Ectodermal cell (in vitro differentiated cells): ENCODE measurements at regions not wholly inside any gene's neighbourhood (a gene's known extent, or its start where the extent isn't known, plus 50 kb on each side); places are given as distances from the start of the nearest gene placed in this dataset.

Experiments used
- H3K27ac ChIP-seq: 2 replicates; pipeline ENCODE4 v1.7.0; 2013; ENCODE audit warnings: mild to moderate bottlenecking, low read depth, low read length; ENCODE audit not compliant: insufficient read depth, poor library complexity, severe bottlenecking
- H3K27me3 ChIP-seq: 2 replicates; pipeline ENCODE4 v1.7.0; 2013; ENCODE audit warnings: mild to moderate bottlenecking, low read length; ENCODE audit not compliant: insufficient read depth, control insufficient read depth, poor library complexity, severe bottlenecking
- H3K36me3 ChIP-seq: one replicate; pipeline ENCODE4 v1.7.0; 2013; ENCODE audit warnings: low read length; ENCODE audit not compliant: control insufficient read depth, insufficient read depth
- H3K4me1 ChIP-seq: one replicate; pipeline ENCODE4 v1.7.0; 2013; ENCODE audit warnings: low read length; ENCODE audit not compliant: control insufficient read depth, insufficient read depth
- H3K4me3 ChIP-seq: 2 replicates; pipeline ENCODE4 v1.7.0; 2013; ENCODE audit warnings: low read depth, low read length, control low read depth; ENCODE audit not compliant: insufficient read depth
- H3K9me3 ChIP-seq: 2 replicates; pipeline ENCODE4 v1.7.0; 2013; ENCODE audit warnings: mild to moderate bottlenecking, low read length, moderate library complexity; ENCODE audit not compliant: control insufficient read depth
- WGBS, 2 experiments: methylation state at CpG; one replicate each; pipeline ENCODE4 v1.1.7; 2013; ENCODE audit warnings: missing lambda C conversion rate in 2 of 2; 5-methylcytosine and 5-hydroxymethylcytosine counted together

DNA sequence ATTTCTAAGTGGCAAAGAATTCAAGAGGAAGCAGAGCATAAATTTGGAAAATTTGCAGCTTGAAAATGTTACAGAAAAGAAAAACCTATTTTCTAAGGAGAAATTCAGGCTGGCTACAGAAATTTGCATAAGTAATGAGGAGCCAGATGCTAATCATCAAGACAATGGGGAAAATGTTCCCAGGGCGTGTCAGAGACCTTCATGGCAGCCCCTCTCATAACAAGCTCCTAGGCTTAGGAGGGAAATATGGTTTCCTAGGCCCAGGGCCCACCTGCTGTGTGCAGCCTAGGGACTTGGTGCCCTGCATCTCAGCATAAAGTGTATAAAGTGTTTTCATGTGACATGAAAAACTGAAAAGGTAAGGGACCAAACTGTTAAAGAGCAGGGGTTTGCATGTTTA, 1796.3 kb upstream of the FLRT2 start:
- Histone ChIP-seq H3K27ac (no peak overlapping the region), H3K27me3 (no peaks in the 10 kb centered on the region), H3K4me3 (no peak overlapping the region), H3K4me1 (no peaks in the 10 kb centered on the region), H3K36me3 (no peaks in the 10 kb centered on the region), H3K9me3 (no peaks in the 10 kb centered on the region)
- WGBS, 2 experiments, result 79 to 86% methylated on average over 1 of the region's 1 CpG

DNA sequence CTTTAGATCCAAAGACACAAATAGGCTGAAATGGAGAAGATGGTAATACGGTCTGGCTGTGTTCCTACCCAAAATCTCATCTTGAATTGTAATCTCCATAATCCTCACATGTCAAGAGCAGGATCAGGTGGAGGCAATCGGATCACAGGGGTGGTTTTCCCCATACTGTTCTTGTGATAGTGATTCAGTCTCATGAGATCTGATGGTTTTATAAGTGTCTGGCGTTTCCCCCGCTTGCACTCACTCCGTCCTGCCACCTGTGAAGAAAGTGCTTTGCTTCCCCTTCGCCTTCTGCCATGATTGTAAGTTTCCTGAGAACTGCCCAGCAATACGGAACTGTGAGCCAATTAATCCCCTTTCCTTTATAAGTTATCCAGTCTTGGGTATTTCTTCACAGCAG, 1795.5 kb upstream of the FLRT2 start:
- Histone ChIP-seq H3K27ac (no peak overlapping the region), H3K27me3 (no peaks in the 10 kb centered on the region), H3K9me3 (no peaks in the 10 kb centered on the region), H3K4me1 (no peaks in the 10 kb centered on the region), H3K4me3 (no peak overlapping the region), H3K36me3 (no peaks in the 10 kb centered on the region)
- 91 to 93% methylated on average over 6 to 7 of the region's 7 CpGs for WGBS, 2 experiments

DNA sequence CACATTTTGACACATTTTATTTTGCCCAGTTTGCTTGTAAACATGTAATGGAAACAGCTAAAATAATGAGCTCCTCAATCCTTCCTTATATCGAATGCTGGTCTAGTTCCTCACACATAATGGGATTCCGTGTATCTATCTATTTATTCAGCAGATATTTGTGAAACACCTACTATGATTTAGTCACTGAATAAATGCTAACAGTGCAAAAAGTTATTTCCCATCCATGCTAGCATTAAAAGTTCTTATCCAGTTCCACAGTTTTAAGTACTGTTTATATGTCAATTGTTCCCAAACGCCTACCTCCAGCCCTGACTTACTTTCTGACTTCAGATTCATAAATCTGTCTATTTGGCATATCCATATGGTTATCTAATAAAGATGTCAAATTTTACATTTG, 1788.7 kb upstream of the FLRT2 start:
- H3K36me3 ChIP-seq, result no peaks in the 10 kb centered on the region
- H3K27me3 ChIP-seq, result no peaks in the 10 kb centered on the region
- H3K9me3 ChIP-seq, result no peaks in the 10 kb centered on the region
- no peak overlapping the region for H3K4me3 ChIP-seq
- H3K27ac ChIP-seq, result no peak overlapping the region
- 98 to 100% methylated on average over 1 to 3 of the region's 3 CpGs for WGBS, 2 experiments
- no peaks in the 10 kb centered on the region for H3K4me1 ChIP-seq

DNA sequence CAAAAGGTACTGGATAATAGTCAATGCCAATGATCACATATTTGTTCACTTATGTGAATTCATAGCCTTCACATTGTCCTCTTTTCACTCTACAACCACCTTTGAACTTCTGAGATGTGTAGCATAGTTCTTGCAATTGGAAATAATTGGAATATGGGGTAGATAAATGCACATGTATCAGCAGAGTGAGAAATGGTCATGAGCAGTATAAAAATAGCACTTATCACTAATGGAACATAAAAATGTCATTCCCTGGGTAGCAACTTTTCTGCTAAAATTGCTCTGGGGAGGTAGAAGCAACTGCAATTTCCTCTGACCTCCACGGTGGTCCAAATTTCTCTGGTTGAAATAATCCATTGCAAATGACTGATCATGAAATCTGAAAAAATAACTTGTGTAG, 1785.7 kb upstream of the FLRT2 start:
- H3K36me3 ChIP-seq, result no peaks in the 10 kb centered on the region
- 88 to 90% methylated on average over 1 of the region's 1 CpG for WGBS, 2 experiments
- no peaks in the 10 kb centered on the region for H3K9me3 ChIP-seq
- no peak overlapping the region for H3K27ac ChIP-seq
- no peak overlapping the region for H3K4me3 ChIP-seq
- H3K27me3 ChIP-seq, result no peaks in the 10 kb centered on the region
- no peaks in the 10 kb centered on the region for H3K4me1 ChIP-seq

DNA sequence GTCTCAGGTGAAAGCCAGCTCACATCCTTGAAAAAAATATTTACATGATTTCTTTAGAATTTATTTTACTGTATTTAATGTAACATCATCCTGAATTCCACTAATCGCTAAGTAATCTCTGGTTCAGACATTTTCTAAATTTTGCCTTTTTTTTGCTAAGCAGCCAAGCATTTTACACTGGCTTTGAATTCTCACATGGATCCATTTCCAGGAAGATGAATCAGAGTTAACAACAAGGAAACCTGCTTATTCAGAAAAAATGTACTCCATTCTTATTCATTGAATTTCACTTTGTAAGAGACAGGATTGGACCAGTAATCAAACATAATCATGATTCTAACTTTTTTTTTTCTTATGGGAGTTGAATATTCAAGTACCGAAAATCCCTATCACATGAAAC, 1785.1 kb upstream of the FLRT2 start:
- H3K4me1 ChIP-seq, result no peaks in the 10 kb centered on the region
- H3K36me3 ChIP-seq, result no peaks in the 10 kb centered on the region
- no peak overlapping the region for H3K27ac ChIP-seq
- 86 to 95% methylated on average over 1 to 2 of the region's 2 CpGs for WGBS, 2 experiments
- no peak overlapping the region for H3K4me3 ChIP-seq
- H3K9me3 ChIP-seq, result no peaks in the 10 kb centered on the region
- no peaks in the 10 kb centered on the region for H3K27me3 ChIP-seq

DNA sequence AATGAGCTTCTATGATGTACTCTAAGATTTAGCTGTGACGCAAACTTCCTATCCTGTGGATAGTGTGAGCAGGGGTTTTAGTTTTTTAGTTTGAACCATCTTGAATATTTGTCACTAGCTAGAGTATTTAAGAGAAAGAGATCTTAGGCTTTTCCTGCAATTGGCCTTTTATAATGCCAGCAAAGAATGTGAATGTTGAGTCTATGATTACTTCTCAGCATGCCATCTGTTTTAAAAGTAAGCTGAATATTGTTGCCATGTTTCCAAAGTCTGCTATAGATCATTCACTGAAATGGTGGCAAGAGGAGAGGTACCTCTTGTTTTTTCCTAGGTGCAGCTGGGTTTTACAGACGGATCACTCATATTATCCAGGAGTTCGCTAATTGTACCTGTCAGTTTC, 1783.6 kb upstream of the FLRT2 start:
- no peaks in the 10 kb centered on the region for H3K36me3 ChIP-seq
- no peaks in the 10 kb centered on the region for H3K27me3 ChIP-seq
- no peak overlapping the region for H3K27ac ChIP-seq
- no peaks in the 10 kb centered on the region for H3K9me3 ChIP-seq
- 90 to 100% methylated on average over 1 to 3 of the region's 3 CpGs for WGBS, 2 experiments
- no peaks in the 10 kb centered on the region for H3K4me1 ChIP-seq
- H3K4me3 ChIP-seq, result no peak overlapping the region

DNA sequence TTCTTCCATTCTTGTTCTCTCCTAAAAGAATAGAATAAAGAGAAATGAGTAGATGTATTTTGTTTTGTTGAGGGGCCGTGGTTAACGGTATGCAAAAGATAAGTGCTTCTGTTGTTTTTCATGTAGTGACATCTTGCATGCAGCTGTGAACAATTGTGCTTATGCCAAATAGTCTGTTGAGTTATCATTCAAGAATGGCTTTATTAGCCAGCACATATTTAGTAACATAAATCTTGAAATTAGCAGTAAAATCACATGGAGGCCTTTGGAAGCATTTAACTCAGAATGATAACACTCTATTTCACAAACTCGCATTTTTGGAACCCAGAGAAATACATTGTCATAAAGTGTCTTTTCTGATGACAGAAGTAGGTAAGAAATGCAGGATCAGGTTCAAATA, 1772.0 kb upstream of the FLRT2 start:
- Histone ChIP-seq H3K27ac (no peak overlapping the region), H3K9me3 (no peaks in the 10 kb centered on the region), H3K4me3 (no peak overlapping the region), H3K27me3 (no peaks in the 10 kb centered on the region), H3K4me1 (no peaks in the 10 kb centered on the region), H3K36me3 (no peaks in the 10 kb centered on the region)
- WGBS, 2 experiments, result 97 to 100% methylated on average over 3 of the region's 3 CpGs

DNA sequence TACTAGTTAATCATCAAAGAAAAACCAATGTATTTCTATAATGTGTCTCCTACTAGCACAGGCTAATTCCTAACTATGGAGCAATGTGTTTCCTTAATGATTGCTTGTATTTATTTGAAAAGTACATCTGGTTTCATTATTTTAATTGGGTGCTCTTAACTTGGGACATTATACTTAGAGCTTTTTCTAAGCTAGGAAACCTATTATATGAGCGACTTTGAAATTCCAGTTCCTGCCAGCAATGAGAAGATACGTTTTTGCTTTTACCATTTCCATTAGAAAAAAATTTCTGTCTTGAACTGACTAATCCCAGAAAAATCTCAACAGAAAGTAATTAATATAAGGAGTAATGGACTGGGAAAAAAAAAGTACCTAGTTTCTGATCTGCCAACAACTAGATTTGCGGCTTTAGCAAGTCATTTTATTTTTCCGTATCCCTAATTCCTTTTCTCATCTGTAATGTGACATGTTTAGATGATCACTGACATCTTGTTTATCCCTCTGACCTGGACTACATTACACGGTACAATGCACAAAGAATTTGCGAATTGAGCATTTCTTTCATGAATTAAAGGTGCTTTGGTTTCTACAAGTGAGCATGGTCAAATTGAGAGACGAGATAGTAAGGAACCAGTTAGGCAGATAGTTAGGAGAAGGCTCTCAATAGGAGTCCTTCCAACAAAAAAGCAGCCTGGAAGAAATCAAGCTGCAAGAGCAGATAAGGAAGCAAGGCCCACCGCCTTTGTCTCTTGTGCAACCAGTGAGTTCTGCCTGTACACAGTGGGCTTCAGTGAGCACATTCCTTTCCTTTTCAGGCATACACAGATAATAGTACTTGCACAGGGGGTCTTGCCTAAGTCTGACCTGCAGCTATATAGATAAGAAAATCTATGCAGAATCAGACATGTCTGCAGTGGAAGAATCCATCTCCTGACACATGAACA, 1765.0 kb upstream of the FLRT2 start:
- H3K4me1 ChIP-seq, result no peaks in the 10 kb centered on the region
- H3K36me3 ChIP-seq, result no peaks in the 10 kb centered on the region
- 89 to 93% methylated on average over 8 of the region's 8 CpGs for WGBS, 2 experiments
- no peaks in the 10 kb centered on the region for H3K27me3 ChIP-seq
- H3K9me3 ChIP-seq, result peaks cover 2% of the 10 kb centered on the region
- no peak overlapping the region for H3K4me3 ChIP-seq
- H3K27ac ChIP-seq, result no peak overlapping the region

DNA sequence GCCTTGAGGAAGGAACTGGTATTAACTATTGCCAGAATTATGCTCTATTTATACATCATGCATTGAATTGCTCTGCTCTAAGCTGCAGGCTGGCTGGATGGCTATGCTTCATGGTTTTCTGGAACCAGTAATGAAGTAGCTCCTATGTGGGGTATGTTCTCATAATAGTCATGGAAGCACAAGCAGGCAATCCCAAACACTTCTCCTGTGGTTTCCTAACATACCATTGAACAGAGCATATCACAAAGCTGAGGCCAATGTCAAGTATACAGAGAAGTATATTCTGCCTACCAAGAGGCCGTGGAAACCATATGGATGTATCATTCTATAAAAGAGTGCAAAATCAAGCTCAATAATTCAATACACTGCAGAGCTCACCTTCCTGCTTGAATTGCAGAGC, 1752.4 kb upstream of the FLRT2 start:
- 86% methylated on average over 1 of the region's 1 CpG; no CpG with 5 or more reads in 1 of the 2 experiments for WGBS, 2 experiments

DNA sequence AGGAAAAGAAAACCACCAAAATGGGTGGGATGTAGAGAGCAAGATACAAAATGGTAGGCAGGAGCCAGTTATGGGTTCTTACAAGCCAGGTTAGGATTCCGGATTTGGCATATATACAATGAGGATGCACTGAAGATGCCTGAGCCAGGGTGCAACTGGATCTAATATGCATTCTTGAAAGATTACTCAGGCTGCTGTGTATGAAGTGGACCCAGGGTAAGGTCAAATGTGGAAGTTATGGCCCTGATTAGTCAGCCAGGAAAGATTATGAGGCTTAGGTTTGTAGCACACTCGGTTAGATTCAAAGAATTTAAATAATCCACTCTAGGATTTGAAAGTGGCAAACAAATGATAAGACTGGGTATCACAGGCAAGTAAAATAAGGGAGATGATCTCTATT, 1750.7 kb upstream of the FLRT2 start:
- H3K27ac ChIP-seq, result no peak overlapping the region
- no peak overlapping the region for H3K4me3 ChIP-seq
- no peaks in the 10 kb centered on the region for H3K36me3 ChIP-seq
- no peaks in the 10 kb centered on the region for H3K4me1 ChIP-seq
- whole genome bisulfite sequencing, 2 experiments, result 88 to 96% methylated on average over 2 of the region's 2 CpGs
- no peaks in the 10 kb centered on the region for H3K9me3 ChIP-seq
- H3K27me3 ChIP-seq, result no peaks in the 10 kb centered on the region

More for the DNA sequence above, 1752.4 kb upstream of the FLRT2 start:
- no peaks in the 10 kb centered on the region for H3K9me3 ChIP-seq
- no peak overlapping the region for H3K27ac ChIP-seq
- no peaks in the 10 kb centered on the region for H3K36me3 ChIP-seq
- no peaks in the 10 kb centered on the region for H3K27me3 ChIP-seq
- H3K4me3 ChIP-seq, result no peak overlapping the region
- H3K4me1 ChIP-seq, result no peaks in the 10 kb centered on the region
